OCI-LY7 (cell line): ENCODE measurements at regions not wholly inside any gene's neighbourhood (a gene's known extent, or its start where the extent isn't known, plus 50 kb on each side); places are given as distances from the start of the nearest gene placed in this dataset.

Source experiments
- CTCF ChIP-seq: fragments of 200-600 bp; sonication (generic); conservative IDR thresholded peaks from 2 replicates; pipeline ENCODE4 v1.5.1; 2014; ENCODE audit warnings: mild to moderate bottlenecking, antibody characterized with exemption, low read length, moderate library complexity, mixed read lengths
- EZH2phosphoT487 ChIP-seq: fragments of 200-600 bp; sonication (generic); IDR thresholded peaks from 2 replicates; pipeline ENCODE4 v1.6.1; 2018; ENCODE audit warnings: low read depth, borderline replicate concordance, mild to moderate bottlenecking, mixed run types, antibody characterized with exemption, low read length, moderate library complexity, mixed read lengths

- TF ChIP-seq CTCF (no peak), EZH2phosphoT487 (no peak)
Observed at GRCh38 chr10:128318366-128318765, 192.1 kb upstream of the MKI67 start.
